ACC112 (cell line): ENCODE measurements at regions not wholly inside any gene's neighbourhood (a gene's known extent, or its start where the extent isn't known, plus 50 kb on each side); places are given as distances from the start of the nearest gene placed in this dataset.

Experiments
- H2AFZ ChIP-seq: fragments of 200-600 bp; sonication (generic); one replicate; pipeline ENCODE4 v1.6.0; 2017; ENCODE audit warnings: antibody characterized with exemption, low read length; ENCODE audit not compliant: unreplicated experiment
- H3K27ac ChIP-seq: fragments of 200-600 bp; sonication (generic); 2 replicates; pipeline ENCODE4 v1.5.1; 2014; ENCODE audit warnings: low read depth, mild to moderate bottlenecking, antibody characterized with exemption, low read length, moderate library complexity
- H3K27me3 ChIP-seq: fragments of 200-600 bp; sonication (generic); 2 replicates; pipeline ENCODE4 v1.6.1; 2014; ENCODE audit warnings: mild to moderate bottlenecking, antibody characterized with exemption, low read length, moderate library complexity, mixed read lengths; ENCODE audit not compliant: insufficient read depth
- H3K36me3 ChIP-seq: fragments of 200-600 bp; sonication (generic); 2 replicates; pipeline ENCODE4 v1.6.1; 2016; ENCODE audit warnings: mild to moderate bottlenecking, antibody characterized with exemption, low read length, moderate library complexity, mixed read lengths; ENCODE audit not compliant: insufficient read depth
- H3K4me1 ChIP-seq: fragments of 200-600 bp; sonication (generic); one replicate; pipeline ENCODE4 v1.6.1; 2016; ENCODE audit warnings: low read length, mixed read lengths; ENCODE audit not compliant: insufficient read depth, unreplicated experiment, control insufficient read depth
- H3K4me3 ChIP-seq: fragments of 200-600 bp; sonication (generic); 2 replicates; pipeline ENCODE4 v1.5.1; 2014; ENCODE audit warnings: mild to moderate bottlenecking, low read depth, low read length
- H3K79me2 ChIP-seq: fragments of 200-600 bp; sonication (generic); one replicate; pipeline ENCODE4 v1.6.0; 2016; ENCODE audit warnings: low read length; ENCODE audit not compliant: control insufficient read depth, unreplicated experiment, insufficient read depth

- H2AFZ ChIP-seq, result no peak overlapping the region
- no peak overlapping the region for H3K4me3 ChIP-seq
- no peaks in the 10 kb centered on the region for H3K27me3 ChIP-seq
- no peak overlapping the region for H3K27ac ChIP-seq
- H3K4me1 ChIP-seq, result peaks cover 7% of the 10 kb centered on the region
- no peaks in the 10 kb centered on the region for H3K36me3 ChIP-seq
- H3K79me2 ChIP-seq, result no peaks in the 10 kb centered on the region
Measured at GRCh38 chr3:176469694-176470205, 727.5 kb downstream of the TBL1XR1 start.

GRCh38 chr3:176463610-176464009 is 733.7 kb downstream of the TBL1XR1 start:
- Histone ChIP-seq H3K4me1 (no peaks in the 10 kb centered on the region), H3K79me2 (no peaks in the 10 kb centered on the region), H2AFZ (no peak overlapping the region), H3K27me3 (no peaks in the 10 kb centered on the region), H3K4me3 (no peak overlapping the region), H3K36me3 (no peaks in the 10 kb centered on the region), H3K27ac (no peak overlapping the region)

GRCh38 chr3:176447369-176447768 is 749.9 kb downstream of the TBL1XR1 start:
- Histone ChIP-seq H3K27me3 (no peaks in the 10 kb centered on the region), H3K36me3 (no peaks in the 10 kb centered on the region), H2AFZ (no peak overlapping the region), H3K4me3 (no peak overlapping the region), H3K4me1 (no peaks in the 10 kb centered on the region), H3K27ac (no peak overlapping the region), H3K79me2 (no peaks in the 10 kb centered on the region)

- H3K27ac ChIP-seq, result no peak overlapping the region
- no peak overlapping the region for H2AFZ ChIP-seq
- H3K79me2 ChIP-seq, result no peaks in the 10 kb centered on the region
- H3K4me3 ChIP-seq, result no peak overlapping the region
- H3K4me1 ChIP-seq, result no peaks in the 10 kb centered on the region
- no peaks in the 10 kb centered on the region for H3K27me3 ChIP-seq
- no peaks in the 10 kb centered on the region for H3K36me3 ChIP-seq
Measured at GRCh38 chr3:176442326-176442725, 755.0 kb downstream of the TBL1XR1 start.

GRCh38 chr3:176439729-176440128 is 757.6 kb downstream of the TBL1XR1 start:
- H3K27me3 ChIP-seq, result no peaks in the 10 kb centered on the region
- no peaks in the 10 kb centered on the region for H3K36me3 ChIP-seq
- H3K4me1 ChIP-seq, result no peaks in the 10 kb centered on the region
- H3K27ac ChIP-seq, result no peak overlapping the region
- H2AFZ ChIP-seq, result no peak overlapping the region
- H3K4me3 ChIP-seq, result no peak overlapping the region
- no peaks in the 10 kb centered on the region for H3K79me2 ChIP-seq

GRCh38 chr3:176431991-176432390 is 765.3 kb downstream of the TBL1XR1 start:
- H2AFZ ChIP-seq, result no peak overlapping the region
- no peaks in the 10 kb centered on the region for H3K27me3 ChIP-seq
- H3K4me3 ChIP-seq, result no peak overlapping the region
- no peaks in the 10 kb centered on the region for H3K79me2 ChIP-seq
- H3K27ac ChIP-seq, result no peak overlapping the region
- no peaks in the 10 kb centered on the region for H3K4me1 ChIP-seq
- no peaks in the 10 kb centered on the region for H3K36me3 ChIP-seq

GRCh38 chr3:176431038-176431418 is 766.3 kb downstream of the TBL1XR1 start:
- no peak overlapping the region for H2AFZ ChIP-seq
- H3K4me1 ChIP-seq, result no peaks in the 10 kb centered on the region
- no peak overlapping the region for H3K27ac ChIP-seq
- no peaks in the 10 kb centered on the region for H3K27me3 ChIP-seq
- H3K79me2 ChIP-seq, result no peaks in the 10 kb centered on the region
- H3K4me3 ChIP-seq, result no peak overlapping the region
- no peaks in the 10 kb centered on the region for H3K36me3 ChIP-seq

- H3K27me3 ChIP-seq, result no peaks in the 10 kb centered on the region
- no peak overlapping the region for H2AFZ ChIP-seq
- H3K4me1 ChIP-seq, result no peaks in the 10 kb centered on the region
- H3K36me3 ChIP-seq, result no peaks in the 10 kb centered on the region
- no peaks in the 10 kb centered on the region for H3K79me2 ChIP-seq
- no peak overlapping the region for H3K4me3 ChIP-seq
- H3K27ac ChIP-seq, result no peak overlapping the region
Measured at GRCh38 chr3:176430244-176431037, 766.8 kb downstream of the TBL1XR1 start.

- Histone ChIP-seq H2AFZ (no peak overlapping the region), H3K27me3 (no peaks in the 10 kb centered on the region), H3K4me3 (no peak overlapping the region), H3K27ac (no peak overlapping the region), H3K79me2 (no peaks in the 10 kb centered on the region), H3K4me1 (no peaks in the 10 kb centered on the region), H3K36me3 (no peaks in the 10 kb centered on the region)
Measured at GRCh38 chr3:176428552-176428951, 768.7 kb downstream of the TBL1XR1 start.

GRCh38 chr3:176426371-176426770 is 770.9 kb downstream of the TBL1XR1 start:
- Histone ChIP-seq H3K36me3 (no peaks in the 10 kb centered on the region), H3K4me3 (no peak overlapping the region), H3K4me1 (no peaks in the 10 kb centered on the region), H3K27ac (no peak overlapping the region), H3K27me3 (no peaks in the 10 kb centered on the region), H2AFZ (no peak overlapping the region), H3K79me2 (no peaks in the 10 kb centered on the region)

- Histone ChIP-seq H2AFZ (no peak overlapping the region), H3K27ac (no peak overlapping the region), H3K27me3 (no peaks in the 10 kb centered on the region), H3K4me3 (no peak overlapping the region), H3K4me1 (no peaks in the 10 kb centered on the region), H3K36me3 (no peaks in the 10 kb centered on the region), H3K79me2 (no peaks in the 10 kb centered on the region)
Measured at GRCh38 chr3:176416870-176417269, 780.4 kb downstream of the TBL1XR1 start.
